ENCODE measurements at regions not wholly inside any gene's neighbourhood (a gene's known extent, or its start where the extent isn't known, plus 50 kb on each side); places are given as distances from the start of the nearest gene placed in this dataset.

- no peak overlapping the region for H3K27ac ChIP-seq
- no peak for TF ChIP-seq ZFX (IDR thresholded peaks at IDR 0.05; ENCODE audit: borderline replicate concordance)
- TF ChIP-seq, protein P1, sequence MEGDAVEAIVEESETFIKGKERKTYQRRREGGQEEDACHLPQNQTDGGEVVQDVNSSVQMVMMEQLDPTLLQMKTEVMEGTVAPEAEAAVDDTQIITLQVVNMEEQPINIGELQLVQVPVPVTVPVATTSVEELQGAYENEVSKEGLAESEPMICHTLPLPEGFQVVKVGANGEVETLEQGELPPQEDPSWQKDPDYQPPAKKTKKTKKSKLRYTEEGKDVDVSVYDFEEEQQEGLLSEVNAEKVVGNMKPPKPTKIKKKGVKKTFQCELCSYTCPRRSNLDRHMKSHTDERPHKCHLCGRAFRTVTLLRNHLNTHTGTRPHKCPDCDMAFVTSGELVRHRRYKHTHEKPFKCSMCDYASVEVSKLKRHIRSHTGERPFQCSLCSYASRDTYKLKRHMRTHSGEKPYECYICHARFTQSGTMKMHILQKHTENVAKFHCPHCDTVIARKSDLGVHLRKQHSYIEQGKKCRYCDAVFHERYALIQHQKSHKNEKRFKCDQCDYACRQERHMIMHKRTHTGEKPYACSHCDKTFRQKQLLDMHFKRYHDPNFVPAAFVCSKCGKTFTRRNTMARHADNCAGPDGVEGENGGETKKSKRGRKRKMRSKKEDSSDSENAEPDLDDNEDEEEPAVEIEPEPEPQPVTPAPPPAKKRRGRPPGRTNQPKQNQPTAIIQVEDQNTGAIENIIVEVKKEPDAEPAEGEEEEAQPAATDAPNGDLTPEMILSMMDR (IDR thresholded peaks at IDR 0.05) = no peak
These were observed 299.4 kb downstream of the EPHA4 start for GRCh38 chr2:221272729-221273128.

GRCh38 chr2:221276033-221276432 lies 296.1 kb downstream of the EPHA4 start:
- no peak overlapping the region for H3K27ac ChIP-seq
- no peak for TF ChIP-seq ZFX (IDR thresholded peaks at IDR 0.05; ENCODE audit: borderline replicate concordance)
- TF ChIP-seq, protein P1 (IDR thresholded peaks at IDR 0.05) = no peak

DNA sequence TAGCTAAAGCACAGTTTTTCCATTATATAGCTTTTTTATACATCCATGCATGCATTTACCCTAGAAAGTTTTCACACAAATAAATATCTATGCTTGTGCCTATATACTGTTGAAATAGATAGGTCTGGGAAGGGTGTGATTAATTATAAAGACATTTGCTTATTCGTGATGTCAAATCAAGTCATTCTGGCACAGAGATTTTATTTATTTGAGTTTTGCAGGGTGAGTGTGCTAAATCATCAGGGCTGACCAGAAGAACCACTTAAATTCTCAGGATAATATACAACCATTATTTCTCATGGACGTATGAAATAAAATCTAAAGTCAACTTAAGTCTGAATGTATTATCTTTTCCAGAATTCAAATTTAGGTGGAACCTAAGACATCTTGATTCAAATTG lies 295.5 kb downstream of the EPHA4 start:
- no peak overlapping the region for H3K27ac ChIP-seq
- TF ChIP-seq ZFX (IDR thresholded peaks at IDR 0.05; ENCODE audit: borderline replicate concordance) = no peak
- TF ChIP-seq, protein P1 (IDR thresholded peaks at IDR 0.05) = no peak

- no peak overlapping the region for H3K27ac ChIP-seq
- no peak for TF ChIP-seq ZFX (IDR thresholded peaks at IDR 0.05; ENCODE audit: borderline replicate concordance)
- TF ChIP-seq, protein P1 (IDR thresholded peaks at IDR 0.05) = no peak
These were observed 289.7 kb downstream of the EPHA4 start for GRCh38 chr2:221282386-221282785.

DNA sequence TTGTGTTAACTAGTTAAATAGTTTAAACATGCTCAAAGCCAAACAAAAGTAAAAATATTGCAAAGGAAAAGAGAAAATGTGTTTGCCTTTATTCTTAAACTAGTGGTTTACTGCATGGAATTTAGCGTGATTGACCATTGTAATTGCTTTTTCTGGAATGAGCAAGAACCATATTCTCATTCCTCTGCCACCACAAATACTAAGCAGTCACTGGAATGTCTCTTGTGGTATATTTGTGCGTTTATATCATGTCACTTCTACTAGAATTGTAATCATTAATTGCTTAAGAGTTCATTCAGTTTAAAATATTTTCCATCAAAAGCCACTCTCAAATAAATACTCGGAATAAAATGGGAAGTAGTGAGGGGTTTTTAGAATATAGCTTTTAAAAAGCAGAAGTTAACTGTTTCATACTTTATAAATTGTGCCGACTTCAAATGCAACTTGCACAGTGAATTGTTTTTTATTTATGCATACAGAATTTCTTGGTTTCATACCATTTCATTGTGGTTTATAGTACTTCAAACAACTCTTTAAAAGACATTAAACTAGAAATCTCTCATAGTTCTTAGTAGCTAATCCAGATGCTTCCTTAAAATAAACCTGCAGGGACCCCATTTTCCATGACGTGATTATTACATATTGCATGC lies 288.1 kb downstream of the EPHA4 start:
- no peak overlapping the region for H3K27ac ChIP-seq
- TF ChIP-seq, protein P1 (IDR thresholded peaks at IDR 0.05) = no peak
- TF ChIP-seq ZFX (IDR thresholded peaks at IDR 0.05; ENCODE audit: borderline replicate concordance) = no peak

- TF ChIP-seq, protein P1 (IDR thresholded peaks at IDR 0.05) = no peak
- H3K27ac ChIP-seq = no peak overlapping the region
These were observed 287.0 kb downstream of the EPHA4 start for GRCh38 chr2:221285148-221285547.

DNA sequence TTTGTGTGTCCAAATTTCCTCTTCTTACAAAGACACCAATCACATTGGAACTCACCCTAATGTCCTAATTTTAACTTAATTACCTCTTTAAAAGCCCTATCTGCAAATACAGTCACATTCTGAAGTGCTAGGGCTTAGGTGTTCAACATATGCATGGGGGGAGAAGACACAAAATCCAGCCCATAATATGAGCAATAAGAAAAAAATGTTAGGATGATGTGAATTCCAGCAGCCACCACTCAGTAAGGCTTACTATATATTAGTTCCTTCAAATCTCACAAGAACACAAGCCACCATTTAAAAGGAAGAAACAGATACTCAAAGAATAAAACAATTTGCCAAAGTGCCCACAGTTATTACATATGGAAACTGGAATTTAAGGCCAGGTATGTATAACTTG lies 285.7 kb downstream of the EPHA4 start:
- H3K27ac ChIP-seq = no peak overlapping the region
- TF ChIP-seq, protein P1 (IDR thresholded peaks at IDR 0.05) = no peak
- no peak for TF ChIP-seq ZFX (IDR thresholded peaks at IDR 0.05; ENCODE audit: borderline replicate concordance)

Measured in 22Rv1 (cell line).